HepG2 (cell line): ENCODE measurements at regions not wholly inside any gene's neighbourhood (a gene's known extent, or its start where the extent isn't known, plus 50 kb on each side); places are given as distances from the start of the nearest gene placed in this dataset.

Experiments used
- DR1 ChIP-seq: sonication (generic); formaldehyde crosslinking; IDR thresholded peaks from 2 replicates; pipeline ENCODE4 v1.8.0; 2021; ENCODE audit warnings: mild to moderate bottlenecking, missing genetic modification reagents, inconsistent platforms
- DRAP1 ChIP-seq: IDR thresholded peaks from 2 replicates; pipeline ENCODE4 v1.6.1; 2016; ENCODE audit warnings: missing genetic modification reagents, missing compliant biosample characterization
- ELF3 ChIP-seq: IDR thresholded peaks from 2 replicates; pipeline ENCODE4 v1.6.1; 2016; ENCODE audit warnings: missing genetic modification reagents, missing compliant biosample characterization
- GABPA ChIP-seq, 2 experiments: IDR thresholded peaks; 2 replicates each; pipeline ENCODE4 v1.6.1; 2011 to 2016; ENCODE audit warnings: low read depth in 2 of 2, low read length in 1 of 2, missing biosample characterization in 1 of 2, missing genetic modification characterization in 1 of 2
- HDAC1 ChIP-seq: sonication (generic); formaldehyde crosslinking; IDR thresholded peaks from 2 replicates; pipeline ENCODE4 v1.5.1; 2020; ENCODE audit warnings: mild to moderate bottlenecking, missing genetic modification reagents
- HES4 ChIP-seq: sonication (generic); formaldehyde crosslinking; IDR thresholded peaks from 2 replicates; pipeline ENCODE4 v1.9.0; 2021; ENCODE audit warnings: mild to moderate bottlenecking, missing genetic modification reagents, borderline replicate concordance
- MATR3 ChIP-seq: sonication (generic); formaldehyde crosslinking; IDR thresholded peaks from 2 replicates; pipeline ENCODE4 v1.4.0; 2020; ENCODE audit warnings: missing genetic modification reagents
- PRPF4 ChIP-seq: fragments of 200-400 bp; formaldehyde crosslinking; IDR thresholded peaks from 2 replicates; pipeline ENCODE4 v1.6.1; 2016; ENCODE audit warnings: low read length, low read depth; ENCODE audit not compliant: poor library complexity, severe bottlenecking
- SNAPC4 ChIP-seq: sonication (generic); formaldehyde crosslinking; IDR thresholded peaks from 2 replicates; pipeline ENCODE4 v1.4.0; 2020; ENCODE audit warnings: mild to moderate bottlenecking, missing genetic modification reagents
- TRIM22 ChIP-seq: fragments of 450-650 bp; IDR thresholded peaks from 2 replicates; pipeline ENCODE4 v1.6.1; 2017
- ZBTB39 ChIP-seq: sonication (generic); formaldehyde crosslinking; IDR thresholded peaks from 2 replicates; pipeline ENCODE4 v1.5.0; 2020; ENCODE audit warnings: missing genetic modification reagents
- ZBTB4 ChIP-seq: sonication (generic); formaldehyde crosslinking; IDR thresholded peaks from 2 replicates; pipeline ENCODE4 v1.4.0; 2020; ENCODE audit warnings: missing genetic modification reagents, mild to moderate bottlenecking, borderline replicate concordance
- ZNF224 ChIP-seq: sonication (generic); formaldehyde crosslinking; IDR thresholded peaks from 2 replicates; pipeline ENCODE4 v1.5.0; 2020; ENCODE audit warnings: mild to moderate bottlenecking, missing genetic modification reagents
- ZNF275 ChIP-seq: sonication (generic); formaldehyde crosslinking; IDR thresholded peaks from 2 replicates; pipeline ENCODE4 v1.8.0; 2022; ENCODE audit warnings: missing genetic modification reagents, mild to moderate bottlenecking, inconsistent platforms, borderline replicate concordance

GRCh38 chr3:187828579-187829452, 83.5 kb upstream of the BCL6 start (continued):
- TF ChIP-seq ZNF275 (CRISPR knock-in tag) (no peak), HDAC1 (CRISPR knock-in tag) (no peak), MATR3 (CRISPR knock-in tag) (no peak), ELF3 (CRISPR knock-in tag) (no peak), PRPF4 (no peak), DR1 (CRISPR knock-in tag) (no peak), GABPA (IDR thresholded peaks at IDR 0.05; ENCODE audit: low read depth, low read length) (no peak), GABPA (CRISPR knock-in tag; IDR thresholded peaks at IDR 0.05; ENCODE audit: low read depth) (no peak; the same call in 1 of the 2 replicates), SNAPC4 (CRISPR knock-in tag) (no peak), ZNF224 (CRISPR knock-in tag) (no peak), ZBTB4 (CRISPR knock-in tag) (no peak), ZBTB39 (CRISPR knock-in tag) (no peak), HES4 (CRISPR knock-in tag) (no peak), TRIM22 (no peak), DRAP1 (CRISPR knock-in tag) (no peak)
